ENCODE measurements at regions not wholly inside any gene's neighbourhood (a gene's known extent, or its start where the extent isn't known, plus 50 kb on each side); places are given as distances from the start of the nearest gene placed in this dataset.

DNA sequence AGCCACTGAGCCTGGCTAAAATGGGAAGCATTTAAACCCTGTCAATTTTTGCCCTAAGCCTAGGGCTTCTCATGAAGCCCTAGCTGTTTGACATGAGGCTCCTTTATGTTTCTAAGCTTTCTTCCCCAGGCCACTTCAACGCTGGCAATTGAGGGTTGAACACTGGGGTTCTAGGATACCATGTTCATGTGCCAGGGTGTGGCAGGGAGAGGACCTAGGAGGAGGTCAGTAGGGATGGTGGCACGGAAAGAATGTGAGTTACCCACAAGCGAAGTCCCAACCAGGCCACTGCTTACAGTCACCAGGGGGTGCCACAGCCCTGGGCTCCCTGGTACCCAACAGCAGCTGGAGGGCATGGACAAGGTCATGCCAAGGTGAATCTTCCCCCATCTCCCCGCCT, 90.8 kb upstream of the AJAP1 start:
- Histone ChIP-seq H3K27ac (no peak overlapping the region), H3K4me3 (no peak overlapping the region), H3K9me3 (no peaks in the 10 kb centered on the region), H3K36me3 (no peaks in the 10 kb centered on the region), H3K4me1 (no peaks in the 10 kb centered on the region), H3K27me3 (peaks cover 9% of the 10 kb centered on the region)
- no peak for ATAC-seq
- TF ChIP-seq, protein P1, sequence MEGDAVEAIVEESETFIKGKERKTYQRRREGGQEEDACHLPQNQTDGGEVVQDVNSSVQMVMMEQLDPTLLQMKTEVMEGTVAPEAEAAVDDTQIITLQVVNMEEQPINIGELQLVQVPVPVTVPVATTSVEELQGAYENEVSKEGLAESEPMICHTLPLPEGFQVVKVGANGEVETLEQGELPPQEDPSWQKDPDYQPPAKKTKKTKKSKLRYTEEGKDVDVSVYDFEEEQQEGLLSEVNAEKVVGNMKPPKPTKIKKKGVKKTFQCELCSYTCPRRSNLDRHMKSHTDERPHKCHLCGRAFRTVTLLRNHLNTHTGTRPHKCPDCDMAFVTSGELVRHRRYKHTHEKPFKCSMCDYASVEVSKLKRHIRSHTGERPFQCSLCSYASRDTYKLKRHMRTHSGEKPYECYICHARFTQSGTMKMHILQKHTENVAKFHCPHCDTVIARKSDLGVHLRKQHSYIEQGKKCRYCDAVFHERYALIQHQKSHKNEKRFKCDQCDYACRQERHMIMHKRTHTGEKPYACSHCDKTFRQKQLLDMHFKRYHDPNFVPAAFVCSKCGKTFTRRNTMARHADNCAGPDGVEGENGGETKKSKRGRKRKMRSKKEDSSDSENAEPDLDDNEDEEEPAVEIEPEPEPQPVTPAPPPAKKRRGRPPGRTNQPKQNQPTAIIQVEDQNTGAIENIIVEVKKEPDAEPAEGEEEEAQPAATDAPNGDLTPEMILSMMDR (IDR thresholded peaks at IDR 0.05): no peak
- intact Hi-C loops (cut with DNase I): no loop called here
- no peak for DNase-seq

DNA sequence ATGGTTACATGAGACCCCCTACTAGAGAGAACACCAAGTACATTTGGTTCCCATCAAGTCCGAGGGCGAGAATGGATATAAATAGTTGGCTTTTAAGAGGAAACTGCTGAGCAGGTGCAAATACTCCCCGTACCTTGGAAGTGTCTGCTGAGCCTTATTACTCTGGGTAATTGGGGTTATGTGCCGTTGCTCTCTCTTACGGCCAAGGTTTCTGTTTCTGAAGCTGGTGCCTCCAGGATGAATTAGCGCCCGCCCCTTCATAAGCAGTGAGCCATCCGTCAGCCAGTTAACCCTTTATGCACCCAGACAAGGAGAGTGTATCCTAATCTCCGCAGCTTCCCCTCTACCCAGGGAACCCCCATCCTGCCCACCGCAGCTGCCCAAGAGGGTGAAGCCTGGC, 90.4 kb upstream of the AJAP1 start:
- intact Hi-C loops (cut with DNase I): no loop called here
- DNase-seq: no peak

DNA sequence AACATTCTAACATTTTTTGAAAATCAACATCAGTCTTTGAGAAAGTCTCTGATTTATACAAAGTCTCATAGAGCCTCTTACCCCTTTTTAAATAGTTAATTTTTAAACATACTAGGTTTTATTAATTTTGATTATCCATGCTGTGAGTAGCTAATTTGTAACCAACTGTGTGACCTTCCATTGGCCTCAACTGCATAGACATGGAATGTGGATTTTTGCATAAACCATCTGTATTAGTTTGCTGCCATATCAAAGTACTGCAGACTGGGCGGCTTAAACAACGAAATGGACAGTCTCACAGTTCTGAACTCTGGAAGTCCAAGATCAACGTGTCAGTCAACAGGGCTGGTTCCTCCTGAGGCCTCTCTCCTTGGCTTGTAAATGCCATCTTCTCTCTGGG, 89.2 kb upstream of the AJAP1 start:
- no peaks in the 10 kb centered on the region for H3K36me3 ChIP-seq
- H3K27me3 ChIP-seq: peaks cover 9% of the 10 kb centered on the region
- intact Hi-C loops (cut with DNase I): no loop called here
- DNase-seq (no peak), ATAC-seq (no peak)
- no peaks in the 10 kb centered on the region for H3K9me3 ChIP-seq
- H3K4me1 ChIP-seq: no peaks in the 10 kb centered on the region
- H3K4me3 ChIP-seq: no peak overlapping the region
- H3K27ac ChIP-seq: no peak overlapping the region
- TF ChIP-seq, protein P1 (IDR thresholded peaks at IDR 0.05): no peak

More for the DNA sequence above, 90.4 kb upstream of the AJAP1 start:
- Histone ChIP-seq H3K4me1 (no peaks in the 10 kb centered on the region), H3K9me3 (no peaks in the 10 kb centered on the region), H3K27me3 (peaks cover 9% of the 10 kb centered on the region), H3K27ac (no peak overlapping the region), H3K4me3 (no peak overlapping the region), H3K36me3 (no peaks in the 10 kb centered on the region)
- ATAC-seq: no peak
- TF ChIP-seq, protein P1 (IDR thresholded peaks at IDR 0.05): no peak

DNA sequence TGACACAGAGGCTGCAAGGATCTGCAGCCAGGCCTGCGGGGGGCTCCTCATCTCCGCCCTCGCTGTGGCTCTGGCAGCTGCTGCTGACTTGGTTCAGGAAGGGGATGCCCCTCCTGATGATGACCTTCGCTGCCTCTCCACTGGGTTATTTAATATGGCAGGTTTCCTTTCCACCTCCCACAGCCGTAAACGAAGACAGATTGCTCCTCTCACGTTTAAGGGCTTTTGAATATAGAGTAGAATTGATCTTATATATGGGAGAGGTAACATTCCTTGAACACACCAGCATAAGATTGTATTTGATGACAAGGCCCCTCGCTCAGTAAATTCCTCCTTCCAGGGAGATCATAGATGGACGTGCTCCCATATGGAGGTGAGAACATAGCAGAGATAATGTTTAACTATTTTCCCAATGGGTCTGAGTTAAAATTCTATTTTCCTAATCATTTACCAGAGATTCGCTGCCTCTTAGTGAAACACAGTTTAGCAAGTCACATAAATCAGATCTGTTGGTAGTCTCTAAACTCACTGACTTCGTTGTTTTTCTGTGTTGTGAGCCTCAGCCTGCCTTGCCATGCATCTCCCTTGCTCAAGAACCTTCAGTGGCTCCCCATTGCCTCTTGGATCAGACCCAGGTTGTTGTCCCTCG, 88.5 kb upstream of the AJAP1 start:
- ATAC-seq (no peak), DNase-seq (no peak)
- Histone ChIP-seq H3K9me3 (no peaks in the 10 kb centered on the region), H3K27me3 (peaks cover 9% of the 10 kb centered on the region), H3K4me1 (no peaks in the 10 kb centered on the region), H3K36me3 (no peaks in the 10 kb centered on the region), H3K27ac (no peak overlapping the region), H3K4me3 (no peak overlapping the region)
- intact Hi-C loops (cut with DNase I): no loop called here
- TF ChIP-seq, protein P1 (IDR thresholded peaks at IDR 0.05): no peak

DNA sequence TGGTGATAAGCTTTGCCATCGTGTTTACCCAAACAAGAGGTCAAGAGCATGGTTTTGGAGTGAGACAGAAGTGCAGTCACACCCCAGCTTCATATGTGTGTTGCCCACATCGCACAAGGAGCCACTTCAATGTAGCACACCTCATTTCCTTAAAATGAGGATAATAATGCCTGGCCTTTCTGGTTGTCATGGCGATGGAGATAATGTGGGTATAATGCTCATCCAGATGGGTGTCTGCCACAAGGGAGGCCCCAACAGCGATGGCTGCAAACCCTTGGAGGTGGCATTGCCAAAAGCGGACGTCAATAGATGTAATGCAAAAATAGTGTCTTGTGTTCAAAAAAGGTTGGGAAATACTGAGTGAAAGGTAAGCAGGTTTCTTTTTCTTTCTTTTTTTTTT, 83.1 kb upstream of the AJAP1 start:
- Histone ChIP-seq H3K27ac (no peak overlapping the region), H3K9me3 (no peaks in the 10 kb centered on the region), H3K36me3 (no peaks in the 10 kb centered on the region), H3K4me3 (no peak overlapping the region), H3K4me1 (no peaks in the 10 kb centered on the region), H3K27me3 (no peaks in the 10 kb centered on the region)
- no peak for ATAC-seq
- no peak for DNase-seq
- TF ChIP-seq, protein P1 (IDR thresholded peaks at IDR 0.05): no peak
- intact Hi-C loops (cut with DNase I): no loop called here

DNA sequence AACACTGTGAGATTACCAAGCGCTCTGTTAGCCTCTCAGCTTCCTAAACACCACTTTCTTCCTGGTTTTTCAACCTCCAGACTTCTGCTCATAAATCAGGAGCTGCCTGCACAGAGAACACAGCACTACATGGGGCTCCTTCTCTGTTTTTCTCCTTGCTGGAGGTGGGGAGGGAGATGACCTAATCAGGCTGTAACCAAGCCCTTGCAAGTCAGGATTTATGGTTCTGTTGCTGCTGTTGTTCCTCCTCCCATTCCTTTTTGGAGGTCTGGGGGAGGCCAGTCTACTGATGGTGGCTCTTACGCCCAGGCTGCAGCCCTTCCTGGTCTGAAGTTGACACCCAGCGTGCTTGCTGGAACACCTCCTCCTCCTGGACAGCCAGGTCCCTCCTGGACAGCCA, 80.9 kb upstream of the AJAP1 start:
- no peaks in the 10 kb centered on the region for H3K4me1 ChIP-seq
- DNase-seq (no peak), ATAC-seq (no peak)
- H3K27ac ChIP-seq: no peak overlapping the region
- no peak overlapping the region for H3K4me3 ChIP-seq
- TF ChIP-seq, protein P1 (IDR thresholded peaks at IDR 0.05): no peak
- H3K27me3 ChIP-seq: no peaks in the 10 kb centered on the region
- H3K36me3 ChIP-seq: no peaks in the 10 kb centered on the region
- no peaks in the 10 kb centered on the region for H3K9me3 ChIP-seq
- intact Hi-C loops (cut with DNase I): no loop called here
